Fibroblast of lung (primary cell): ENCODE measurements at regions not wholly inside any gene's neighbourhood (a gene's known extent, or its start where the extent isn't known, plus 50 kb on each side); places are given as distances from the start of the nearest gene placed in this dataset.
A peak's percentile ranks its signal among the peaks of the same experiment; 100 is the strongest.

Experiments
- DNase-seq, 2 donors: peaks; one replicate each; pipeline versions ENCODE4 v3.0.0 to v3.0.0-alpha.2; 2010; ENCODE audit warnings: low read depth in 2 of 2
- H2AFZ ChIP-seq: 2 replicates; pipeline ENCODE4 v1.5.1; 2012; ENCODE audit warnings: low read length, control low read depth, inconsistent platforms
- H3K27ac ChIP-seq: 2 replicates; pipeline ENCODE4 v1.5.1; 2011; ENCODE audit warnings: low read length, control low read depth; ENCODE audit not compliant: insufficient read depth
- H3K27me3 ChIP-seq: 2 replicates; pipeline ENCODE4 v1.5.1; 2011; ENCODE audit warnings: mild to moderate bottlenecking, low read length; ENCODE audit not compliant: control insufficient read depth, insufficient read depth
- H3K36me3 ChIP-seq: 2 replicates; pipeline ENCODE4 v1.5.1; 2011; ENCODE audit warnings: low read length; ENCODE audit not compliant: control insufficient read depth, insufficient read depth
- H3K4me1 ChIP-seq: 2 replicates; pipeline ENCODE4 v1.5.1; 2011; ENCODE audit warnings: low read length; ENCODE audit not compliant: control insufficient read depth, insufficient read depth; ENCODE audit errors: extremely low read depth
- H3K4me2 ChIP-seq: 2 replicates; pipeline ENCODE4 v1.5.1; 2011; ENCODE audit warnings: low read length, control low read depth; ENCODE audit not compliant: insufficient read depth; ENCODE audit errors: extremely low read depth
- H3K4me3 ChIP-seq, 4 experiments: fragments of 200-600 bp in 1 of 4; sonication (generic) in 1 of 4; replicated peaks in 1 of 4; 2 replicates each; pipeline ENCODE4 v1.5.1; 2011 to 2016; ENCODE audit warnings: low read length in 4 of 4, low read depth in 3 of 4, mild to moderate bottlenecking in 3 of 4, control low read depth in 2 of 4, inconsistent platforms in 1 of 4, mixed read lengths in 1 of 4; ENCODE audit not compliant: insufficient read depth in 1 of 4; ENCODE audit errors: control extremely low read depth in 1 of 4
- H3K79me2 ChIP-seq: 2 replicates; pipeline ENCODE4 v1.5.1; 2012; ENCODE audit warnings: mild to moderate bottlenecking, low read length, inconsistent platforms; ENCODE audit not compliant: control insufficient read depth, insufficient read depth
- H3K9ac ChIP-seq: 2 replicates; pipeline ENCODE4 v1.5.1; 2011; ENCODE audit warnings: mild to moderate bottlenecking, low read length, control low read depth; ENCODE audit not compliant: insufficient read depth
- H3K9me3 ChIP-seq: 2 replicates; pipeline ENCODE4 v1.5.1; 2012; ENCODE audit warnings: low read depth, low read length; ENCODE audit not compliant: control insufficient read depth, insufficient read depth
- H4K20me1 ChIP-seq: 2 replicates; pipeline ENCODE4 v1.5.1; 2011; ENCODE audit warnings: low read length; ENCODE audit not compliant: control insufficient read depth, insufficient read depth; ENCODE audit errors: extremely low read depth
- EZH2 ChIP-seq: IDR thresholded peaks from 2 replicates; pipeline ENCODE4 v1.5.1; 2012; ENCODE audit warnings: low read length, control low read depth, mild to moderate bottlenecking; ENCODE audit errors: missing control alignments
- TF ChIP-seq, protein P1 (sequence below), 2 donors: IDR thresholded peaks in 1 of 2; conservative IDR thresholded peaks in 1 of 2; 1 replicate in 1 of 2; 2 replicates in 1 of 2; pipeline ENCODE4 v1.5.1; 2011 to 2012; ENCODE audit warnings: low read length in 2 of 2, control low read depth in 1 of 2, inconsistent platforms in 1 of 2, low read depth in 1 of 2, mild to moderate bottlenecking in 1 of 2

DNA sequence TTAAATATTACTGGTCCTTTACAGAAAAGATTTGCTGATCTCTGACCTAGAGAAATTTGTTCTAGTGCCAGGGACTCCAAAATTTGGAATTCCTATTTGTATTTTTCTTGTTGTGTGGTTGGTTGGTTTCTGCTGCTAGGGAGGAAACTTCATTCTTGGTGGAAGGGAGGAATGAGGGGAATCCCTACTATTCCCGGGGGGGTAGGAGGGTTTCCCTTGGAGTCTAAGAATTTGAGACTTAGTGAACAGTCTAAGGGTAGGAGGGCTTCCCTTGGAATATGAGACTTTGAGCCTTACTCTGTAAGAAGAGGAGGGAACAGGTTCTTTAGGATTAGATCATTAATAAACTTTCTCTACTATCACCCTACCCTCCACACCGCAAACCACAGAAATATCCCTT is 67.1 kb upstream of the ADGRF1 start:
- Histone ChIP-seq H3K4me2 (no peak overlapping the region), H3K79me2 (no peaks in the 10 kb centered on the region), H3K27ac (no peak overlapping the region), H3K36me3 (no peaks in the 10 kb centered on the region), H2AFZ (no peak overlapping the region), H3K27me3 (no peaks in the 10 kb centered on the region), H4K20me1 (no peaks in the 10 kb centered on the region), H3K4me1 (no peaks in the 10 kb centered on the region), H3K9ac (no peak overlapping the region), H3K4me3 (no peak overlapping the region), H3K9me3 (no peaks in the 10 kb centered on the region)
- TF ChIP-seq, protein P1, sequence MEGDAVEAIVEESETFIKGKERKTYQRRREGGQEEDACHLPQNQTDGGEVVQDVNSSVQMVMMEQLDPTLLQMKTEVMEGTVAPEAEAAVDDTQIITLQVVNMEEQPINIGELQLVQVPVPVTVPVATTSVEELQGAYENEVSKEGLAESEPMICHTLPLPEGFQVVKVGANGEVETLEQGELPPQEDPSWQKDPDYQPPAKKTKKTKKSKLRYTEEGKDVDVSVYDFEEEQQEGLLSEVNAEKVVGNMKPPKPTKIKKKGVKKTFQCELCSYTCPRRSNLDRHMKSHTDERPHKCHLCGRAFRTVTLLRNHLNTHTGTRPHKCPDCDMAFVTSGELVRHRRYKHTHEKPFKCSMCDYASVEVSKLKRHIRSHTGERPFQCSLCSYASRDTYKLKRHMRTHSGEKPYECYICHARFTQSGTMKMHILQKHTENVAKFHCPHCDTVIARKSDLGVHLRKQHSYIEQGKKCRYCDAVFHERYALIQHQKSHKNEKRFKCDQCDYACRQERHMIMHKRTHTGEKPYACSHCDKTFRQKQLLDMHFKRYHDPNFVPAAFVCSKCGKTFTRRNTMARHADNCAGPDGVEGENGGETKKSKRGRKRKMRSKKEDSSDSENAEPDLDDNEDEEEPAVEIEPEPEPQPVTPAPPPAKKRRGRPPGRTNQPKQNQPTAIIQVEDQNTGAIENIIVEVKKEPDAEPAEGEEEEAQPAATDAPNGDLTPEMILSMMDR (conservative IDR thresholded peaks at IDR 0.05 in 1 of 2, IDR thresholded peaks at IDR 0.05 in 1 of 2; ENCODE audit: low read depth in 1 of 2, low read length in 2 of 2) = no peak
- no peak for TF ChIP-seq EZH2
- DNase-seq = peak in 1 of 2 donors; percentile 49

DNA sequence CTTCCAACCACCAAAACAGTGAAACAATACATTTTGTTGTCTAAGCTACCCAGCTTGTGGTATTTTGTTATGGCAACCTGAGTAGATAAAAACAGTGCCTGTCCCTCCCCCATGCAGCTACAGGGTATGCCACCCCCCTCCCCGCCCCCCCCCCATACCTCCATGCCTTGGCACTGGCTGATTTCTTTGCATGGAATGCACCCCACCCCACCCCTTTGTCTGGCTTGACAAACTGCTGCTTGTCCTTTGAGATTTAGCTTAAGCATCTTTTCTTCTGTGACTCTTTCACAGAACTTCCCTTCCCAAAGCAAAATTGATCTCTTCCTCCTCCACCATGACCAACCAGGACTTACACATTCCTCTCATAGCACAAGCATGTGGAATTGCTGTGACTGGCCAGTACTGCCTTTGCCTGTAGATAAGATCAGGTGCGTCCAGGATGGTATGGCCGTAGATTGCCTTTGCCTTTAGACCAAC is 64.6 kb upstream of the ADGRF1 start:
- no peak overlapping the region for H3K4me3 ChIP-seq
- H3K4me1 ChIP-seq = no peaks in the 10 kb centered on the region
- no peaks in the 10 kb centered on the region for H3K27me3 ChIP-seq
- TF ChIP-seq EZH2 = no peak
- TF ChIP-seq, protein P1 (conservative IDR thresholded peaks at IDR 0.05 in 1 of 2, IDR thresholded peaks at IDR 0.05 in 1 of 2; ENCODE audit: low read depth in 1 of 2, low read length in 2 of 2) = no peak
- H3K36me3 ChIP-seq = no peaks in the 10 kb centered on the region
- H3K9ac ChIP-seq = no peak overlapping the region
- no peaks in the 10 kb centered on the region for H3K9me3 ChIP-seq
- no peaks in the 10 kb centered on the region for H4K20me1 ChIP-seq
- no peaks in the 10 kb centered on the region for H3K79me2 ChIP-seq
- no peak overlapping the region for H3K4me2 ChIP-seq
- peak in 1 of 2 donors; percentile 38 for DNase-seq
- no peak overlapping the region for H3K27ac ChIP-seq
- H2AFZ ChIP-seq = no peak overlapping the region

DNA sequence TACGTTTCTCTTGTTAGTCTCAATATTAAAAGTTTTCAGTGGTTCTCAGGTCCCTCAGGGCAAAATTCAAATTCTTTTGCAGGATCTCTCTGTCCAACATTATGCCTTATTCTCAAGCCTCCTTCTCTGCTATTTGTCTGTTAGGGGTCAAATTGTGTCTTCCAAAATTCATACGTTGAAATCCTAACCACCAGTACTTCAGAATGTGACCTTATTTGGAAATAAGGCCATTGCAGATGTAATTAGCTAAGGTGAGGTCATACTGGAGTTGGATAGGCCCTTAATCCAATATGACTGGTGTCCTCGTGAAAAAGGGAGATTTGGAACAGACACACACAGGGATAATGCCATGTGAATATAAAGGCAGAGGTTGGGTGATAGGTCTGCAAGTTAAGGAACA is 64.1 kb upstream of the ADGRF1 start:
- Histone ChIP-seq H3K27me3 (no peaks in the 10 kb centered on the region), H2AFZ (no peak overlapping the region)

More for the DNA sequence above, 64.1 kb upstream of the ADGRF1 start:
- no peaks in the 10 kb centered on the region for H4K20me1 ChIP-seq
- TF ChIP-seq EZH2 = no peak
- TF ChIP-seq, protein P1 (conservative IDR thresholded peaks at IDR 0.05 in 1 of 2, IDR thresholded peaks at IDR 0.05 in 1 of 2; ENCODE audit: low read depth in 1 of 2, low read length in 2 of 2) = no peak
- H3K9me3 ChIP-seq = no peaks in the 10 kb centered on the region
- H3K9ac ChIP-seq = no peak overlapping the region
- no peak for DNase-seq
- no peak overlapping the region for H3K4me2 ChIP-seq
- no peak overlapping the region for H3K4me3 ChIP-seq
- no peaks in the 10 kb centered on the region for H3K4me1 ChIP-seq
- no peaks in the 10 kb centered on the region for H3K79me2 ChIP-seq
- no peak overlapping the region for H3K27ac ChIP-seq
- H3K36me3 ChIP-seq = no peaks in the 10 kb centered on the region
